NCI-H128 (cell line): ENCODE measurements at regions not wholly inside any gene's neighbourhood (a gene's known extent, or its start where the extent isn't known, plus 50 kb on each side); places are given as distances from the start of the nearest gene placed in this dataset.

Source experiments
- DNase-seq: peaks from one replicate; lab custom pipeline; 2025; ENCODE audit not compliant: unreplicated experiment; lab: John Stamatoyannopoulos, UW

GRCh38 chr3:66800941-66801545, 197.1 kb upstream of the KBTBD8 start:
- no peak for DNase-seq

- DNase-seq = no peak
Measured at GRCh38 chr3:66803206-66803605, 194.9 kb upstream of the KBTBD8 start.

GRCh38 chr3:66803721-66804695, 194.1 kb upstream of the KBTBD8 start:
- no peak for DNase-seq

GRCh38 chr3:66808891-66809594, 189.1 kb upstream of the KBTBD8 start:
- DNase-seq = no peak

- no peak for DNase-seq
Measured at GRCh38 chr3:66809595-66809958, 188.5 kb upstream of the KBTBD8 start.

- DNase-seq = no peak
Measured at GRCh38 chr3:66812136-66812535, 186.0 kb upstream of the KBTBD8 start.

- DNase-seq = no peak
Measured at GRCh38 chr3:66812741-66813140, 185.4 kb upstream of the KBTBD8 start.

- no peak for DNase-seq
Measured at GRCh38 chr3:66816090-66816761, 181.9 kb upstream of the KBTBD8 start.

GRCh38 chr3:66817951-66818557, 180.1 kb upstream of the KBTBD8 start:
- no peak for DNase-seq

GRCh38 chr3:66819993-66820501, 178.1 kb upstream of the KBTBD8 start:
- no peak for DNase-seq

- no peak for DNase-seq
Measured at GRCh38 chr3:66822186-66823008, 175.7 kb upstream of the KBTBD8 start.

GRCh38 chr3:66823009-66823397, 175.1 kb upstream of the KBTBD8 start:
- DNase-seq = no peak

GRCh38 chr3:66823532-66823931, 174.6 kb upstream of the KBTBD8 start:
- no peak for DNase-seq

- no peak for DNase-seq
Measured at GRCh38 chr3:66825375-66825774, 172.7 kb upstream of the KBTBD8 start.

- DNase-seq = no peak
Measured at GRCh38 chr3:66827726-66828125, 170.4 kb upstream of the KBTBD8 start.

- no peak for DNase-seq
Measured at GRCh38 chr3:66828303-66828702, 169.8 kb upstream of the KBTBD8 start.

- DNase-seq = no peak
Measured at GRCh38 chr3:66830301-66830700, 167.8 kb upstream of the KBTBD8 start.

GRCh38 chr3:66831931-66832330, 166.2 kb upstream of the KBTBD8 start:
- DNase-seq = no peak

GRCh38 chr3:66836363-66837152, 161.5 kb upstream of the KBTBD8 start:
- DNase-seq = no peak
